GM19035 (cell line): ENCODE measurements at regions not wholly inside any gene's neighbourhood (a gene's known extent, or its start where the extent isn't known, plus 50 kb on each side); places are given as distances from the start of the nearest gene placed in this dataset.
"Not testable (repeated sequence)": the region's sequence is repeated elsewhere in the genome, so short reads cannot be mapped to it uniquely, and the experiment has no call there.

Experiments
- ATAC-seq: cut with Tn5 transposase; IDR thresholded peaks from one replicate; pipeline ENCODE4 v1.9.1; 2021; ENCODE audit not compliant: unreplicated experiment

DNA sequence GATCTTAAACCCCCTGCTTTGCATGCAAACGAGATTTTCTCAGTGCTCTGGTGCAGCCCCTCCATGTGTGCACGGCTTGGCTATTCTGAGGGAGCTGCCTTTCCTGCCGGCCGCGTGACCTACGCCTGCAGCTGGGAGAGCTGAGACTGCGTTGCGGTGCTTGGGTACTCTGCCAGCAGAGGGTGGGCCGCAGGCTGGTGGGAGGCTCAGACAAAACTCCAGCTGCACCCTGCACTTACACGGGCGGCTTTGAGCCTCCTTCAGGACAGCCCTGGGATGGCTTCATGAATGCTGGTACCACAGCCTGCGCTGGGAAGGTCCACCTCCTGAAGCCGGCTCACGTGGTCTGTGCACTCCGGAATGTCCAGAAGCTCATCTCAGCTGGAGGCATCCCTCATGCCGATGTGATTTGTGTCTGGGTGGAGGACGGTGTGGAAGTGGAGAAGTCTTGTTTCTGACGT, 223.7 kb downstream of the DLL1 start:
- ATAC-seq: no peak

DNA sequence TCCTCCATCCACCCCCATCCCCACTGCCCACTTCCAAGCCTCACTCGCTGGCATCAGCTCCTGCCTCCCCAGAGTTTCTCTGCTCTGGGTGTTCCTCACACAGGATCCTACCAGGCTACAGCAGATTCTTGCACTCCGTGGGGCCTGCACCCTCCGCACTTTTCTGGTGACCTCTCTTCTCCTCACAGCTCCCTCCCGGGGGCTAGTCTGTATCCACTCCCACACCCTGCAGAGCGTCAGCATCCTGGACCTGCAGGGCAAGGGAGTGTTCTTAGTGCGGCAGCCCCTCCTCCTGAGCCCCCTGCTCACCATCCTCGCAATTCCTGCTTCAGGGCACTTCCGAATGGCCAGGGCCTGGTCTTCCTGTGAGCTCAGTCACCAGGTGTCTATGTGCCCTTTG, 224.2 kb downstream of the DLL1 start:
- ATAC-seq: no peak

GRCh38 chr6:170063851-170064602, 226.9 kb downstream of the DLL1 start:
- no peak for ATAC-seq

GRCh38 chr6:170063431-170063830, 227.4 kb downstream of the DLL1 start:
- no peak for ATAC-seq

- ATAC-seq: no peak
These were observed 228.0 kb downstream of the DLL1 start for GRCh38 chr6:170062915-170063241.

- ATAC-seq: no peak
These were observed 228.5 kb downstream of the DLL1 start for GRCh38 chr6:170062209-170062914.

DNA sequence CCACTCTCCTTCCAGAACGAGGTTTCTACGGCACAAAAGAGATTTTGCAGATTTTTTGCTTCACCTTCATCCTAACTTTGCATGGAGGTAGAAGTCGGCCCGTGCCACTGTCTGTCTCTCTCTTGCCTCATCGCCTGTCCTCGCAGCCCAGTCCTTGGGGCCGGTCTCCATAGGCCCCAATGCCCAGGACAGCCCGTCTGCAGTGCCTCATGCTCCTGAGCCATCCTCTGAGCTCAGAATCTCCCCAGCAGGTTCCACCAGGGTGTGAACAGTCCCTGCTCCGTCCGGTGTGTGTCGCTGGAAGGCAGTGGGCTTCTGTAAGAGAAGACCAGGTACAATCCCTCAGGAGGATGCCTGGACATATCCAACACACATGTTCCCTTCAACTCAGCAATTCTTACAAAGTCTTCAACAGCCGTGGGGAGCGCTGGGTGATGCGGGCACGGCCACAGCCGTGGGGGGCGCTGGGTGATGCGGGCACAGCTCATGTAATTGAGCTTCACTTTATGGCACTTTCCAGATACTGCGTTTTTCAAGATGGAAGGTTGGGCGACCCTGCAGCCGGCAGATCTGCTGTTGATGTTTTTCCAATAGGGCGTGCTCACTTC, 231.9 kb downstream of the DLL1 start:
- ATAC-seq: no peak

DNA sequence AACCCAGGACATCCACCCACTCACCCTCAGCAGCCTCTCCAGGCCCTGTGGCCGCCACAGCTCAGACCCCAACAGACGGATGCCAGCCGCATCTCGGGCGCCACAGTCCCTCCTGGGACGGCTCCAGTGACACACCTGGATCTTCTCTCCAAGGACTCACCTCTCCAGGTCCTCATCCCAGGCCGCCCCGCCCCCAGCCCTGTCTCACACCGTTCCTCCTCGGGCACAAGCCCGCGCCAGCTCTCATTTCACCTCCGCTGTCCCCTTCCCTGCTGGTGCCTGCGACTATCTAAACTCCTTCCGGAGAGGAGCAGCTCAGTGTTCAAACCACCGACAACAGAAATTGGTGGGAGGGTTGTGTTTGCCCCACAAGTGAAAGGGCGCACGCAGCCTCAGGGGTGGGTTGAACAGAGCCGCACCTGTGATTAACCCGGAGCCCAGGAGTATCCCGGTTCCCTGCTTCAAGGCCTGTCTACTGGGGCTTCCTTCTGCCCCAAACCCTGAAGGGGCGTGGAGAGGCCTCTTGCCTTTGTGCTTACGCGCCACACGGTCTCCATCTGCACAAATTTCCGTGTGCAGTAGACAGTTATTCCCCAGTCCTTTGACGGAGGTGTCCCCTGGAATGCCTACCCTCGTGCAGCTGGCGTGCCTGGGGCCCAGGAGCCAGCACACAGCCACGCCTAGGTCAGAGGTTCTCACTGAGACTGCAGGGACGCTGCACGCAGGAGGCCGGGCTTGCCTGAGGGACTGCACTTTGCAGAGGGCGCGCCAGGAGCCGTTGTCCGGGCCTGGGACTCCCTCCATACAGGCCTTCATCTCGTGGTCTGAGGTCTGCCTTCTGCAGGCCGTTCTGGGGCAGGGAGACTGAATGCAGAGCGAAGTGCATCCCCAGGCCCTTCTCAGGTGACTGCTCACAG, 232.7 kb downstream of the DLL1 start:
- ATAC-seq: no peak

GRCh38 chr6:170057034-170057734, 233.7 kb downstream of the DLL1 start:
- ATAC-seq: no peak

- no peak for ATAC-seq
These were observed 234.6 kb downstream of the DLL1 start for GRCh38 chr6:170056278-170056711.

DNA sequence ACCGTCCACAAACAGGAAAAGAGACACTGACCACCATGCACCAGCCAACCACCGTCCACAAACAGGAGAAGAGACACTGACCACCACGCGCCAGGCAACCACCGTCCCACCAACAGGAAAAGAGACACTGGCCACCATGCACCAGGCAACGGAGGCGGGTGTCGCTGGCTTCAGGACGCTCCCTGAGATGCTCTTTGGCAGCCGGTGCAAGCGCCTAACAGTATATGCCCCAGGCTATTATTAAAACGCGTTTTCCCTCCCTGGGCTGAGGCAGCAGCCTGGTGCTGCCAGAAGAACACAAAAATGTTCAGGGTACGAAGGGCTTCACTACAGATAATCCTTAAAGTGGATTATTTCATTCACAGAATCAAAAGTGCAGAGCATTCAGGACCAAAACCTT, 235.1 kb downstream of the DLL1 start:
- not testable (repeated sequence) for ATAC-seq

GRCh38 chr6:170053966-170054661, 236.8 kb downstream of the DLL1 start:
- ATAC-seq: no peak

GRCh38 chr6:170052991-170053821, 237.7 kb downstream of the DLL1 start:
- no peak for ATAC-seq

DNA sequence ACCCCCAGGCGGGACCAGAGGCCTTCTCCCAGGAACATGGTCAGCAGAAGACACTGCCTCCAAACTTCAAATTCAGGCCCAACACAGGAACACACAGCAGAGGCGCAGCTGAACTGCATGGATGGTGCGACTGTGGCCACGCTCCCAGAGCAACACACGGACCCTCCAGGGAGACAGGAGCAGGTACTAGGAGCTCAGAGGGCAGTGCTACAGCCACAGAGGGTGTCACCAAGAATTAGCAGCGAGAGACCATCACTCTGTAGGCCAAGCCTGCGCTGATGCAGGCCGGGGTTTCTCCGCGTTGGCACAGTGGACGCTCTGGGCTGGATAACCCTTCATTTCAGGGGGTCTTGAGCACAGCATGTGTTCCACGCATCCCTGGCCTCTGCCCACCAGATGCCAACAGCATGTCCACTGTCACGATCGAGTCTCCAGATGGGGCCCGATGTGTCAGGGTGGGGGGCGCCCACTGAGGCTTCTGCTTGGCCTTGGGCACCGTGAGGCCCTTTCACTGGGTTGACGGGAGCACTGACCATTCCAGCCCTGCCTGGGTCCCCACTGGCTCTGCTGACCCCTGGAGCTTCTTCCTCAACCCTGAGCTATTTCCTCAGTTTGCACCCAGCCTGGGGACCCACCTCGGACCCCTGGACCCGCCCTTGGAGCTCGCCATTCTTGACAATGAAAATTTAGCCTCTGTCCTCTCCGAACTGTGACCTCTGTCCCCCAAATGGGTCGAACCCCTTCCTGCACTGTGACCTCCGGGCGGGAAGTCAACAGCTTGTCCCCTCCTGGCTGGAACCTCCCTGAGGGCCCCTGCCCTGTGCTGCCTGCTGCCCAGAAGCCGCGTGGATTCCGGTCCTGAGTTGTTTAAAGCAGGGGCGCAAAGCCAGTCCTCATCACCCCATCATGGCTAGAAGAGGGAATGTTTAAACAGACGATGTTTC, 239.4 kb downstream of the DLL1 start:
- no peak for ATAC-seq

- no peak for ATAC-seq
These were observed 240.3 kb downstream of the DLL1 start for GRCh38 chr6:170050591-170051041.

- no peak for ATAC-seq
These were observed 241.0 kb downstream of the DLL1 start for GRCh38 chr6:170049641-170050561.
